PC-3 (cell line): ENCODE measurements at regions not wholly inside any gene's neighbourhood (a gene's known extent, or its start where the extent isn't known, plus 50 kb on each side); places are given as distances from the start of the nearest gene placed in this dataset.

Source experiments
- ATAC-seq: fragments of 200-7000 bp; cut with Tn5 transposase; 2 replicates; pipeline ENCODE4 v1.9.1; 2020; ENCODE audit warnings: mild to moderate bottlenecking, moderate library complexity
- BruUV-seq: library from RNA; stranded (reverse); fragments of 400-500 nt; replicated peaks from 2 replicates; lab custom pipeline; 2021; lab: Mats Ljungman, UMichigan
- CTCF ChIA-PET: fragments of 300-600 bp; sonication (Branson Sonifier 250); formaldehyde crosslinking; loops from one replicate; lab custom pipeline; 2022; ENCODE audit warnings: antibody characterized with exemption; lab: Charles Lee
- POLR2A ChIA-PET: fragments of 300-600 bp; sonication (Branson Sonifier 250); formaldehyde crosslinking; loops from one replicate; lab custom pipeline; 2022; ENCODE audit warnings: antibody characterized with exemption; ENCODE audit not compliant: unreplicated experiment; lab: Charles Lee
- DNase-seq: peaks from one replicate; pipeline ENCODE4 v3.0.0-alpha.2; 2015
- H2AFZ ChIP-seq: fragments of 300-600 bp; sonication (generic); 2 replicates; pipeline ENCODE4 v1.6.0; 2016; ENCODE audit warnings: antibody characterized with exemption, low read length
- H3F3A ChIP-seq: fragments of 300-600 bp; sonication (generic); one replicate; pipeline ENCODE4 v1.6.0; 2017; ENCODE audit warnings: antibody characterized with exemption, low read length, control low read depth, mild to moderate bottlenecking; ENCODE audit not compliant: unreplicated experiment
- H3K27ac ChIP-seq: fragments of 300-600 bp; sonication (generic); 2 replicates; pipeline ENCODE4 v1.5.1; 2016; ENCODE audit warnings: mild to moderate bottlenecking, low read length
- H3K27me3 ChIP-seq: fragments of 300-600 bp; sonication (generic); 2 replicates; pipeline ENCODE4 v1.6.1; 2016; ENCODE audit warnings: low read length, mixed read lengths
- H3K36me3 ChIP-seq: fragments of 300-600 bp; sonication (generic); 2 replicates; pipeline ENCODE4 v1.6.1; 2016; ENCODE audit warnings: low read depth, mixed run types, low read length, mixed read lengths
- H3K4me1 ChIP-seq: fragments of 300-600 bp; sonication (generic); 2 replicates; pipeline ENCODE4 v1.5.1; 2016; ENCODE audit warnings: low read length; ENCODE audit not compliant: insufficient read depth
- H3K4me2 ChIP-seq: fragments of 300-600 bp; sonication (generic); 2 replicates; pipeline ENCODE4 v1.6.0; 2016; ENCODE audit warnings: low read length
- H3K4me3 ChIP-seq: fragments of 300-600 bp; sonication (generic); 2 replicates; pipeline ENCODE4 v1.5.1; 2016; ENCODE audit warnings: mild to moderate bottlenecking, low read length, mixed read lengths
- H3K79me2 ChIP-seq: fragments of 300-600 bp; sonication (generic); 2 replicates; pipeline ENCODE4 v1.6.1; 2017; ENCODE audit warnings: low read length, mixed read lengths
- H3K9ac ChIP-seq: fragments of 300-600 bp; sonication (generic); 2 replicates; pipeline ENCODE4 v1.6.0; 2016; ENCODE audit warnings: mild to moderate bottlenecking, low read length
- H3K9me2 ChIP-seq: fragments of 300-600 bp; sonication (generic); replicated peaks from 2 replicates; pipeline ENCODE4 v1.6.1; 2016; ENCODE audit warnings: mixed run types, low read length, mixed read lengths
- H3K9me3 ChIP-seq: fragments of 300-600 bp; sonication (generic); 2 replicates; pipeline ENCODE4 v1.6.1; 2016; ENCODE audit warnings: low read length, mixed read lengths
- H4K20me1 ChIP-seq: fragments of 300-600 bp; sonication (generic); 2 replicates; pipeline ENCODE4 v1.6.1; 2016; ENCODE audit warnings: low read length, mixed read lengths
- CTCF ChIP-seq: fragments of 300-600 bp; sonication (generic); conservative IDR thresholded peaks from 2 replicates; pipeline ENCODE4 v1.5.1; 2017; ENCODE audit warnings: antibody characterized with exemption, low read depth, mild to moderate bottlenecking, low read length
- EZH2 ChIP-seq: fragments of 300-600 bp; sonication (generic); IDR thresholded peaks from one replicate; pipeline ENCODE4 v1.6.1; 2017; ENCODE audit warnings: antibody characterized with exemption, mild to moderate bottlenecking, low read length; ENCODE audit not compliant: unreplicated experiment
- EZH2phosphoT487 ChIP-seq: fragments of 300-600 bp; sonication (generic); IDR thresholded peaks from 2 replicates; pipeline ENCODE4 v1.6.1; 2018; ENCODE audit warnings: mild to moderate bottlenecking, antibody characterized with exemption, low read length, borderline replicate concordance
- intact Hi-C: fragments of 100-400 bp; cut with micrococcal nuclease; formaldehyde crosslinking; loops from 2 replicates; pipeline ENCODE4 v1.9.0; 2023

GRCh38 chr2:14567561-14567960 lies 65.0 kb upstream of the LRATD1 start:
- no peaks in the 10 kb centered on the region for H3K79me2 ChIP-seq
- no peak overlapping the region for H3K4me2 ChIP-seq
- no peaks in the 10 kb centered on the region for H3F3A ChIP-seq
- H3K4me3 ChIP-seq: no peak overlapping the region
- no peaks in the 10 kb centered on the region for H4K20me1 ChIP-seq
- peak overlapping the region; percentile 24 for H3K27ac ChIP-seq
- H3K4me1 ChIP-seq: peaks cover 11% of the 10 kb centered on the region
- CTCF ChIA-PET: no interaction called here
- intact Hi-C loops: no loop called here
- DNase-seq: peak; percentile 55
- H2AFZ ChIP-seq: no peak overlapping the region
- no peaks in the 10 kb centered on the region for H3K9me2 ChIP-seq
- TF ChIP-seq EZH2phosphoT487 (no peak), CTCF (no peak), EZH2 (no peak)
- no peak overlapping the region for H3K9ac ChIP-seq
- POLR2A ChIA-PET: no interaction called here
- H3K27me3 ChIP-seq: no peaks in the 10 kb centered on the region
- H3K36me3 ChIP-seq: no peaks in the 10 kb centered on the region
- peak; percentile 61 for ATAC-seq
- no TSS peak for BruUV-seq
- no peaks in the 10 kb centered on the region for H3K9me3 ChIP-seq

- no peak overlapping the region for H2AFZ ChIP-seq
- H3K9me3 ChIP-seq: no peaks in the 10 kb centered on the region
- peaks cover 11% of the 10 kb centered on the region for H3K4me1 ChIP-seq
- no peak for TF ChIP-seq CTCF
- no peak for TF ChIP-seq EZH2
- TF ChIP-seq EZH2phosphoT487: no peak
- H4K20me1 ChIP-seq: no peaks in the 10 kb centered on the region
- 0 out of 2 replicates have a peak overlapping the region, but pooled peaks have one; percentile 1 for H3K4me2 ChIP-seq
- CTCF ChIA-PET: no interaction called here
- BruUV-seq: no TSS peak
- intact Hi-C loops: no loop called here
- no peaks in the 10 kb centered on the region for H3K36me3 ChIP-seq
- no peaks in the 10 kb centered on the region for H3F3A ChIP-seq
- peak; percentile 63 for ATAC-seq
- no peaks in the 10 kb centered on the region for H3K79me2 ChIP-seq
- POLR2A ChIA-PET: no interaction called here
- no peaks in the 10 kb centered on the region for H3K9me2 ChIP-seq
- DNase-seq: peak; percentile 56
- no peak overlapping the region for H3K27ac ChIP-seq
- H3K27me3 ChIP-seq: no peaks in the 10 kb centered on the region
- H3K9ac ChIP-seq: no peak overlapping the region
- H3K4me3 ChIP-seq: no peak overlapping the region
Observed at GRCh38 chr2:14569294-14569693, 63.2 kb upstream of the LRATD1 start.

GRCh38 chr2:14572633-14573032 lies 59.9 kb upstream of the LRATD1 start:
- POLR2A ChIA-PET: no interaction called here
- DNase-seq (no peak), ATAC-seq (peak; percentile 47)
- Histone ChIP-seq H4K20me1 (no peaks in the 10 kb centered on the region), H3K9ac (no peak overlapping the region), H3F3A (no peaks in the 10 kb centered on the region), H3K9me3 (no peaks in the 10 kb centered on the region), H3K36me3 (no peaks in the 10 kb centered on the region), H3K4me1 (peaks cover 5% of the 10 kb centered on the region), H3K79me2 (no peaks in the 10 kb centered on the region), H3K4me3 (no peak overlapping the region), H2AFZ (no peak overlapping the region), H3K9me2 (no peaks in the 10 kb centered on the region), H3K27me3 (no peaks in the 10 kb centered on the region), H3K27ac (no peak overlapping the region), H3K4me2 (no peak overlapping the region)
- TF ChIP-seq CTCF (no peak), EZH2 (no peak), EZH2phosphoT487 (no peak)
- intact Hi-C loops: loop anchor here (2.0 kb wide), 1 partner anchor 48 kb away; no protein-coding TSS in a partner anchor
- CTCF ChIA-PET: no interaction called here
- BruUV-seq: no TSS peak
